Body of pancreas (tissue), 4 donors: ENCODE measurements at regions not wholly inside any gene's neighbourhood (a gene's known extent, or its start where the extent isn't known, plus 50 kb on each side); places are given as distances from the start of the nearest gene placed in this dataset.
"Not testable (repeated sequence)": the region's sequence is repeated elsewhere in the genome, so short reads cannot be mapped to it uniquely, and the experiment has no call there.

ENCODE experiments used
- ATAC-seq: fragments of 150-250 bp; one replicate; pipeline ENCODE4 v1.9.1; 2016
- DNase-seq, 4 donors: peaks; one replicate each; pipeline ENCODE4 v3.0.0-alpha.2; 2019
- H3K27ac ChIP-seq, 4 donors: fragments of 200-600 bp; sonication (generic); 1 replicate in 3 of 4; 2 replicates in 1 of 4; pipeline versions ENCODE4 v1.5.1 to v1.6.1; 2016 to 2019; ENCODE audit warnings: mild to moderate bottlenecking in 1 of 4, mixed read lengths in 1 of 4, moderate library complexity in 1 of 4
- H3K27me3 ChIP-seq, 2 donors: fragments of 200-600 bp; sonication (generic); one replicate each; pipeline ENCODE4 v1.6.0; 2016; ENCODE audit warnings: mild to moderate bottlenecking in 1 of 2
- H3K36me3 ChIP-seq, 2 donors: fragments of 200-600 bp; sonication (generic); replicated peaks in 1 of 2; 2 replicates each; pipeline ENCODE4 v1.5.1; 2016; ENCODE audit warnings: low read depth in 2 of 2; ENCODE audit not compliant: insufficient read depth in 1 of 2
- H3K4me1 ChIP-seq: fragments of 200-600 bp; sonication (generic); one replicate; pipeline ENCODE4 v1.6.0; 2016
- H3K4me3 ChIP-seq, 2 donors: fragments of 200-600 bp; sonication (generic); 1 replicate in 1 of 2; 2 replicates in 1 of 2; pipeline ENCODE4 v1.5.1; 2016 to 2019
- H3K9me3 ChIP-seq, 3 donors: fragments of 200-600 bp; sonication (generic); 1 replicate in 2 of 3; 2 replicates in 1 of 3; pipeline ENCODE4 v1.5.1; 2016
- CTCF ChIP-seq, 7 experiments: fragments of 450-650 bp in 4 of 7; fragments of 200-600 bp in 3 of 7; sonication (generic) in 3 of 7; IDR thresholded peaks; one replicate each; pipeline ENCODE4 v1.5.1; 2016 to 2019; ENCODE audit warnings: antibody characterized with exemption in 7 of 7
- POLR2A ChIP-seq, 3 donors: fragments of 450-650 bp; IDR thresholded peaks; one replicate each; pipeline ENCODE4 v1.6.1; 2016; ENCODE audit warnings: antibody characterized with exemption in 3 of 3, mild to moderate bottlenecking in 2 of 3
- WGBS, 2 donors: methylation state at CpG; one replicate each; pipeline ENCODE4 v1.1.5; 2017; 5-methylcytosine and 5-hydroxymethylcytosine counted together
- intact Hi-C: fragments of 100-400 bp; cut with DNase I; formaldehyde crosslinking; loops from one replicate; pipeline ENCODE4 v1.15.1; 2023

- Histone ChIP-seq H3K4me1 (no peaks in the 10 kb centered on the region), H3K36me3 (no peaks in the 10 kb centered on the region), H3K4me3 (no peak overlapping the region), H3K27ac (no peak overlapping the region), H3K9me3 (peaks cover 0 to 7% (median 0%) of the 10 kb centered on the region in 3 donors), H3K27me3 (no peaks in the 10 kb centered on the region)
- no peak for TF ChIP-seq POLR2A (IDR thresholded peaks at IDR 0.05)
- TF ChIP-seq CTCF (IDR thresholded peaks at IDR 0.05): no peak
- DNase-seq (no peak), ATAC-seq (no peak)
- WGBS, 2 donors: 66 to 86% methylated on average over 3 of the region's 3 CpGs
- intact Hi-C loops: no loop called here
Observed at GRCh38 chr4:23084559-23085248, 392.0 kb downstream of the GBA3 start.

- TF ChIP-seq CTCF (IDR thresholded peaks at IDR 0.05): no peak
- no peak for TF ChIP-seq POLR2A (IDR thresholded peaks at IDR 0.05)
- Histone ChIP-seq H3K27me3 (no peaks in the 10 kb centered on the region), H3K36me3 (no peaks in the 10 kb centered on the region), H3K4me3 (no peak overlapping the region), H3K9me3 (peaks cover 0 to 9% (median 0%) of the 10 kb centered on the region in 3 donors), H3K4me1 (no peaks in the 10 kb centered on the region), H3K27ac (no peak overlapping the region)
- DNase-seq: no peak
- intact Hi-C loops: no loop called here
- WGBS, 2 donors: 41 to 54% methylated on average over 2 of the region's 2 CpGs
- ATAC-seq: no peak
Observed at GRCh38 chr4:23083391-23083790, 390.7 kb downstream of the GBA3 start.

GRCh38 chr4:23080171-23080570 lies 387.4 kb downstream of the GBA3 start:
- intact Hi-C loops, ATAC-seq, H3K9me3 ChIP-seq, H3K27ac ChIP-seq, DNase-seq, H3K36me3 ChIP-seq, H3K27me3 ChIP-seq, H3K4me3 ChIP-seq, H3K4me1 ChIP-seq: not testable (repeated sequence)
- WGBS, 2 donors: 57 to 61% methylated on average over 2 of the region's 2 CpGs

GRCh38 chr4:23070848-23071570 lies 378.3 kb downstream of the GBA3 start:
- H3K27ac ChIP-seq: no peak overlapping the region
- no peaks in the 10 kb centered on the region for H3K4me1 ChIP-seq
- H3K9me3 ChIP-seq: no peaks in the 10 kb centered on the region
- no peaks in the 10 kb centered on the region for H3K27me3 ChIP-seq
- TF ChIP-seq CTCF (IDR thresholded peaks at IDR 0.05) (no peak), POLR2A (IDR thresholded peaks at IDR 0.05) (no peak)
- DNase-seq (no peak), ATAC-seq (no peak)
- intact Hi-C loops: no loop called here
- WGBS, 2 donors: 53 to 61% methylated on average over 2 of the region's 2 CpGs
- no peaks in the 10 kb centered on the region for H3K36me3 ChIP-seq
- no peak overlapping the region for H3K4me3 ChIP-seq

GRCh38 chr4:23068756-23069155 lies 376.0 kb downstream of the GBA3 start:
- H3K9me3 ChIP-seq: no peaks in the 10 kb centered on the region
- intact Hi-C loops: no loop called here
- DNase-seq: no peak
- no peak overlapping the region for H3K4me3 ChIP-seq
- no peaks in the 10 kb centered on the region for H3K27me3 ChIP-seq
- no peak for ATAC-seq
- 56 to 57% methylated on average over 3 of the region's 3 CpGs for WGBS, 2 donors
- no peak overlapping the region for H3K27ac ChIP-seq
- no peaks in the 10 kb centered on the region for H3K4me1 ChIP-seq
- no peak for TF ChIP-seq POLR2A (IDR thresholded peaks at IDR 0.05)
- TF ChIP-seq CTCF (IDR thresholded peaks at IDR 0.05): no peak
- H3K36me3 ChIP-seq: no peaks in the 10 kb centered on the region
